GM10248 (cell line): ENCODE measurements at regions not wholly inside any gene's neighbourhood (a gene's known extent, or its start where the extent isn't known, plus 50 kb on each side); places are given as distances from the start of the nearest gene placed in this dataset.

Experiments used
- CTCF ChIA-PET: fragments of 300-600 bp; sonication (Branson Sonifier 250); formaldehyde crosslinking; extraction: SDS; loops from one replicate; lab custom pipeline; 2021; ENCODE audit warnings: antibody characterized with exemption; lab: Yijun Ruan, JAX
- POLR2A ChIA-PET: fragments of 350-650 bp; sonication (Branson Sonifier 250); formaldehyde crosslinking; extraction: SDS; loops from one replicate; lab custom pipeline; 2020; ENCODE audit warnings: antibody characterized with exemption; lab: Yijun Ruan, JAX
- DNase-seq: peaks from one replicate; pipeline ENCODE4 v3.0.0; 2012; ENCODE audit errors: extremely low spot score
- TF ChIP-seq, protein P1 (sequence below): IDR thresholded peaks from 2 replicates; pipeline ENCODE4 v1.5.1; 2012; ENCODE audit warnings: mild to moderate bottlenecking, low read depth; ENCODE audit errors: extremely low read depth, missing control alignments, control extremely low read depth

DNA sequence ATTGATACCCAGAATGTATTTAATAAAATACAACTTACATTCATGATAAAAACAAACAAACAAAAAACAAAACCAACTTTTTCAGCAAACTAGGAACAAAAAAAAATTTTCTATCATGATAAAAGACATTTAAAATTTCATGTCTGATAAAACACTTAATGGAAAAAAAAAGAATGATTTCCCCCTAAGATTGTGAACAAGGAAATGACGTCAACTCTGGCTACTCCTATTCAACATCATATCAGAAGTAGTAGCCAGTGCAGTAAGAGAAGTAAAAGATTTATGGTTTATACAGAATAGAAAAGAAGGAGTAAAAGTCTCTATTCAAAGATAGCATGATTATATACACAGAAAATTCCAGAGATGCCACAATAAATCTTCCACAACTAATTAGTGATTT is 1306.6 kb downstream of the FSCB start:
- POLR2A ChIA-PET: no interaction called here
- TF ChIP-seq, protein P1, sequence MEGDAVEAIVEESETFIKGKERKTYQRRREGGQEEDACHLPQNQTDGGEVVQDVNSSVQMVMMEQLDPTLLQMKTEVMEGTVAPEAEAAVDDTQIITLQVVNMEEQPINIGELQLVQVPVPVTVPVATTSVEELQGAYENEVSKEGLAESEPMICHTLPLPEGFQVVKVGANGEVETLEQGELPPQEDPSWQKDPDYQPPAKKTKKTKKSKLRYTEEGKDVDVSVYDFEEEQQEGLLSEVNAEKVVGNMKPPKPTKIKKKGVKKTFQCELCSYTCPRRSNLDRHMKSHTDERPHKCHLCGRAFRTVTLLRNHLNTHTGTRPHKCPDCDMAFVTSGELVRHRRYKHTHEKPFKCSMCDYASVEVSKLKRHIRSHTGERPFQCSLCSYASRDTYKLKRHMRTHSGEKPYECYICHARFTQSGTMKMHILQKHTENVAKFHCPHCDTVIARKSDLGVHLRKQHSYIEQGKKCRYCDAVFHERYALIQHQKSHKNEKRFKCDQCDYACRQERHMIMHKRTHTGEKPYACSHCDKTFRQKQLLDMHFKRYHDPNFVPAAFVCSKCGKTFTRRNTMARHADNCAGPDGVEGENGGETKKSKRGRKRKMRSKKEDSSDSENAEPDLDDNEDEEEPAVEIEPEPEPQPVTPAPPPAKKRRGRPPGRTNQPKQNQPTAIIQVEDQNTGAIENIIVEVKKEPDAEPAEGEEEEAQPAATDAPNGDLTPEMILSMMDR: no peak
- no peak for DNase-seq
- CTCF ChIA-PET: no interaction called here

DNA sequence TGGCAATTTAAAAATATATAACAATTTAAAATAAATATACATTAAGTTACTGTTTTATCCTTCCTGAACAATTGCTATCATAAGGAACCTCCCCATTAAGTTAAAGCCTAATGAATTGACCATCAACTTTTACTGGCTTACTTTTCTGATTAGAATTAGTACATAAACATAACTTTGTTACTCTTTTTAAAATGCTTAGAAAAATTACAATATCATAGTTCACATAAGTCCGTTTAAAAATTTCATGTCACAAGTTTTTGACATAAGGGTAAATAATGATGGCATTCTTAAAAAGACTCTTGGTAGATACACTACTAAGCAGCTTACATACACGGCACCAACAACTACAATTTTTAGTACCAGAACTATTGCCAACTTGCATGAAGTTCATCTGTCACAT is 1308.6 kb downstream of the FSCB start:
- CTCF ChIA-PET: no interaction called here
- POLR2A ChIA-PET: no interaction called here
- TF ChIP-seq, protein P1: no peak
- no peak for DNase-seq

DNA sequence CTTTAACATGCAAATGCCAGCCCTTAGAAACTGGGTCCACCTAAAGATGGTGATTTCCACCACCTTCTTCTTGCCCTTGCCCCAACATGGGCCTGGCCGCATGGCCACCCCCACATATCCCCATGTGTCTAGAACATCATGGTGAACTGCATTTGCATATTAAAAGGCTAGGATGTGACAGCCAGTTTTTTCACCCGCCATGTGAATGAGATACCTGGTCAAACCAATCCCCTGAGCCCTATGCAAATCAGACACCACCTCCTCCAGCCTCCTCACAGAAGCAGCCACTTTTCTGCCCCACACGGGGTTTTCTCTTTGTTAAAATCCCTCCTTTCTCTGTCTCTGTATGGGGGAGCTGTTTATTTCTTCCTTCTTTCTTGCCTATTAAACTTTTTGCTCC is 1322.5 kb downstream of the FSCB start:
- ChIA-PET POLR2A (no interaction called here), CTCF (no interaction called here)
- DNase-seq: no peak
- TF ChIP-seq, protein P1: no peak

DNA sequence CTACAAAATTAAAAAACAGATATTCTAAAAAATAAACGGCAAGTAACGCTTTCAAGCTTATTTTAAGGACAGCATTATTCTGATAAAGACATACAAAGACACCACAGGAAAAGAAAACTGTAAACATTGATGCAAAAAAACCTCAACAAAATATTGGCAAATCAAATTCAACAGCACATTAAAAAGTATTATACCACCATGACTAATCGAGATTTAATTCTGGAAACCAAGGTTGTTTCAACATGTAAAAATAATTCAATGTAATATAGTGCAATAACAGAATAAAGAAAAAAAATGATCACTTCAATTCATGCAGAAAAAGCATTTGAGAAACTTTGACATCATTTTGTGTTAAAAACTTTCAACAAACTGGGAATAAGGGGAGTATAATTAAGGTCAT is 1323.2 kb downstream of the FSCB start:
- POLR2A ChIA-PET: no interaction called here
- DNase-seq: no peak
- CTCF ChIA-PET: interaction anchor here (1.1 kb wide), 1 partner anchor 12 kb away, joined by 3 read pairs; no protein-coding TSS in a partner anchor

DNA sequence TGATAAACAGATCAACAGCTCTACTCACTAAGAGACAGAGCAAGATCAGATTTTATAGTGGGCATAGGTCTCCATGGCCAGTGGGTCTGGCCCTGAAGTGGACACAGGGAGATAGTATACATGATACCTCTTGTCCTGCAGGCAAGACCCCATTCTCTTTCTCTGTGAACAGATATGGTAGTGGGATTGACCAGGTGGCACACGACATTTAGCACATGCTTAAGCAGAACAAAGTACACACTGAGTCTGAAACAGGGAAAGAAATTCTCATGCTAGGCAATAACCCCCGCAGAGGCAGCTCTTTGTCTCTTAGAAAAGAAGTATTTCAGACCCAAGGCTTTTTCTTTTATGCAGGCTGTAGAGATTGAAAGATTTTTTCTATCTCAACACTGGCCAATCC is 1331.2 kb downstream of the FSCB start:
- CTCF ChIA-PET: no interaction called here
- no peak for DNase-seq
- TF ChIP-seq, protein P1: no peak
- POLR2A ChIA-PET: no interaction called here

More for the DNA sequence above, 1323.2 kb downstream of the FSCB start:
- TF ChIP-seq, protein P1: no peak

DNA sequence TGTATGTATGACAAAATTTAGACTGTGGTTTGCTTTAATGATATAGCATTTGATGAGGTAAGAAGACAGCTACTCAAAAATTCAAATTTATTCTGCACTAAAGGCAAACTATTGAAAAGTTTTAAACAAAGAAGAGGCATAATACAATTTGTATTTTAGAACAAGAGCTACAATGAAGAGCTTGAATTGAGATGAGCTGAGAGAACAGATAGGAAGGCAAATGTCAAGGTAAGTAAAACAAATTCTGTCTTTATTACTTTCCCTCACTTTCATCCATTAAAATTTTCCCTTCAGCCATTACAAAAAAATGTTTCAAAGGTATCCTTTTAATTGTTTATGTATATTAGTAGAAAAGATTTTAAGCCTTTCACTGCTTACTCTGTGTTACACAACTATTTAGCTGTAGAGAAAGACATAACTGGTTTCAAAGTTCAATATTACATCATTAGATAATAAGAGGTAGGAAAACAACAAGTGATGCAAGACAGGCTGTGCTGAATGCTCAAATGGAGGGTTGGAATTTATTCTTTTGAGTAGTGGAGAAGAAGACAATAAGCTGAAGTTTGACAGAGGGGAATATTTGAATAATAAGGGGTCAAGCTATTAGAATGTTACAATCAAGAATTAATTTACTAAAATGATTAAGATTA is 1334.1 kb downstream of the FSCB start:
- CTCF ChIA-PET: interaction anchor here (2.1 kb wide), 1 partner anchor 9 kb away, joined by 5 read pairs; no protein-coding TSS in a partner anchor
- POLR2A ChIA-PET: no interaction called here
- DNase-seq: no peak
- TF ChIP-seq, protein P1: no peak
